Activated T-cell treated with anti-CD3 and anti-CD28 coated beads, Interleukin-2, amount 50 U/mL, for 24 hours (primary cell): ENCODE measurements at regions not wholly inside any gene's neighbourhood (a gene's known extent, or its start where the extent isn't known, plus 50 kb on each side); places are given as distances from the start of the nearest gene placed in this dataset.

ENCODE experiments used
- DNase-seq: peaks from one replicate; pipeline ENCODE4 v3.0.0-alpha.2; 2020
- H3K27ac Mint-ChIP-seq: 2 replicates; pipeline ENCODE4 v1.8.0; 2020; ENCODE audit warnings: mild to moderate bottlenecking, mixed read lengths
- H3K27me3 Mint-ChIP-seq: 2 replicates; pipeline ENCODE4 v1.8.0; 2020; ENCODE audit warnings: mixed read lengths
- H3K36me3 Mint-ChIP-seq: 2 replicates; pipeline ENCODE4 v1.8.0; 2020; ENCODE audit warnings: low read depth, mixed read lengths
- H3K4me1 Mint-ChIP-seq: 2 replicates; pipeline ENCODE4 v1.8.0; 2020; ENCODE audit warnings: low read depth, mixed read lengths
- H3K4me3 Mint-ChIP-seq: 2 replicates; pipeline ENCODE4 v1.8.0; 2020; ENCODE audit warnings: mild to moderate bottlenecking, moderate library complexity, mixed read lengths
- H3K9me3 Mint-ChIP-seq: 2 replicates; pipeline ENCODE4 v1.8.0; 2020; ENCODE audit warnings: mixed read lengths

- Mint-ChIP-seq H3K27ac (no peak overlapping the region), H3K27me3 (no peaks in the 10 kb centered on the region), H3K4me3 (no peak overlapping the region), H3K4me1 (peaks cover 22% of the 10 kb centered on the region), H3K9me3 (no peaks in the 10 kb centered on the region), H3K36me3 (no peaks in the 10 kb centered on the region)
- no peak for DNase-seq
These were observed 71.4 kb upstream of the MAFB start for GRCh38 chr20:40760399-40760798.

GRCh38 chr20:40763646-40764295 is 74.7 kb upstream of the MAFB start:
- H3K4me3 Mint-ChIP-seq = no peak overlapping the region
- no peak overlapping the region for H3K27ac Mint-ChIP-seq
- no peaks in the 10 kb centered on the region for H3K4me1 Mint-ChIP-seq
- DNase-seq = no peak
- no peaks in the 10 kb centered on the region for H3K9me3 Mint-ChIP-seq
- no peaks in the 10 kb centered on the region for H3K27me3 Mint-ChIP-seq
- no peaks in the 10 kb centered on the region for H3K36me3 Mint-ChIP-seq

GRCh38 chr20:40765814-40766480 is 76.9 kb upstream of the MAFB start:
- Mint-ChIP-seq H3K27me3 (no peaks in the 10 kb centered on the region), H3K4me3 (no peak overlapping the region), H3K9me3 (no peaks in the 10 kb centered on the region), H3K4me1 (no peaks in the 10 kb centered on the region), H3K27ac (no peak overlapping the region), H3K36me3 (no peaks in the 10 kb centered on the region)
- DNase-seq = no peak

- H3K27ac Mint-ChIP-seq = no peak overlapping the region
- no peak overlapping the region for H3K4me3 Mint-ChIP-seq
- no peaks in the 10 kb centered on the region for H3K4me1 Mint-ChIP-seq
- no peak for DNase-seq
- H3K27me3 Mint-ChIP-seq = no peaks in the 10 kb centered on the region
- no peaks in the 10 kb centered on the region for H3K9me3 Mint-ChIP-seq
- H3K36me3 Mint-ChIP-seq = no peaks in the 10 kb centered on the region
These were observed 78.0 kb upstream of the MAFB start for GRCh38 chr20:40766790-40767614.

GRCh38 chr20:40767615-40767924 is 78.5 kb upstream of the MAFB start:
- Mint-ChIP-seq H3K27me3 (no peaks in the 10 kb centered on the region), H3K27ac (no peak overlapping the region), H3K4me3 (no peak overlapping the region), H3K36me3 (no peaks in the 10 kb centered on the region), H3K9me3 (no peaks in the 10 kb centered on the region), H3K4me1 (no peaks in the 10 kb centered on the region)
- no peak for DNase-seq

- H3K9me3 Mint-ChIP-seq = no peaks in the 10 kb centered on the region
- H3K27me3 Mint-ChIP-seq = no peaks in the 10 kb centered on the region
- no peaks in the 10 kb centered on the region for H3K4me1 Mint-ChIP-seq
- no peak overlapping the region for H3K4me3 Mint-ChIP-seq
- no peak for DNase-seq
- no peaks in the 10 kb centered on the region for H3K36me3 Mint-ChIP-seq
- H3K27ac Mint-ChIP-seq = no peak overlapping the region
These were observed 79.1 kb upstream of the MAFB start for GRCh38 chr20:40768105-40768504.

- Mint-ChIP-seq H3K9me3 (no peaks in the 10 kb centered on the region), H3K36me3 (no peaks in the 10 kb centered on the region), H3K27ac (no peak overlapping the region), H3K27me3 (no peaks in the 10 kb centered on the region), H3K4me1 (peaks cover 3% of the 10 kb centered on the region), H3K4me3 (no peak overlapping the region)
- no peak for DNase-seq
These were observed 80.7 kb upstream of the MAFB start for GRCh38 chr20:40769677-40770285.

- Mint-ChIP-seq H3K27ac (no peak overlapping the region), H3K4me1 (peaks cover 3% of the 10 kb centered on the region), H3K4me3 (no peak overlapping the region), H3K27me3 (no peaks in the 10 kb centered on the region), H3K36me3 (no peaks in the 10 kb centered on the region), H3K9me3 (no peaks in the 10 kb centered on the region)
- no peak for DNase-seq
These were observed 81.7 kb upstream of the MAFB start for GRCh38 chr20:40770564-40771307.

GRCh38 chr20:40771308-40771610 is 82.2 kb upstream of the MAFB start:
- no peaks in the 10 kb centered on the region for H3K36me3 Mint-ChIP-seq
- H3K4me3 Mint-ChIP-seq = no peak overlapping the region
- no peaks in the 10 kb centered on the region for H3K9me3 Mint-ChIP-seq
- no peak overlapping the region for H3K27ac Mint-ChIP-seq
- no peak for DNase-seq
- H3K27me3 Mint-ChIP-seq = no peaks in the 10 kb centered on the region
- peaks cover 3% of the 10 kb centered on the region for H3K4me1 Mint-ChIP-seq

- H3K27ac Mint-ChIP-seq = no peak overlapping the region
- peaks cover 3% of the 10 kb centered on the region for H3K4me1 Mint-ChIP-seq
- H3K9me3 Mint-ChIP-seq = no peaks in the 10 kb centered on the region
- H3K4me3 Mint-ChIP-seq = no peak overlapping the region
- no peak for DNase-seq
- no peaks in the 10 kb centered on the region for H3K27me3 Mint-ChIP-seq
- H3K36me3 Mint-ChIP-seq = no peaks in the 10 kb centered on the region
These were observed 82.9 kb upstream of the MAFB start for GRCh38 chr20:40771848-40772511.

GRCh38 chr20:40773376-40773775 is 84.3 kb upstream of the MAFB start:
- no peak overlapping the region for H3K4me3 Mint-ChIP-seq
- no peak for DNase-seq
- peaks cover 3% of the 10 kb centered on the region for H3K4me1 Mint-ChIP-seq
- no peaks in the 10 kb centered on the region for H3K36me3 Mint-ChIP-seq
- H3K9me3 Mint-ChIP-seq = no peaks in the 10 kb centered on the region
- peaks cover 2% of the 10 kb centered on the region for H3K27me3 Mint-ChIP-seq
- no peak overlapping the region for H3K27ac Mint-ChIP-seq

GRCh38 chr20:40774252-40774651 is 85.2 kb upstream of the MAFB start:
- H3K27me3 Mint-ChIP-seq = peaks cover 4% of the 10 kb centered on the region
- no peak overlapping the region for H3K4me3 Mint-ChIP-seq
- H3K36me3 Mint-ChIP-seq = no peaks in the 10 kb centered on the region
- DNase-seq = no peak
- no peak overlapping the region for H3K27ac Mint-ChIP-seq
- H3K9me3 Mint-ChIP-seq = no peaks in the 10 kb centered on the region
- peaks cover 3% of the 10 kb centered on the region for H3K4me1 Mint-ChIP-seq

GRCh38 chr20:40775561-40776146 is 86.6 kb upstream of the MAFB start:
- Mint-ChIP-seq H3K4me1 (peaks cover 3% of the 10 kb centered on the region), H3K4me3 (no peak overlapping the region), H3K27me3 (peaks cover 4% of the 10 kb centered on the region), H3K36me3 (no peaks in the 10 kb centered on the region), H3K9me3 (no peaks in the 10 kb centered on the region), H3K27ac (no peak overlapping the region)
- no peak for DNase-seq
